ACC112 (cell line): ENCODE measurements at regions not wholly inside any gene's neighbourhood (a gene's known extent, or its start where the extent isn't known, plus 50 kb on each side); places are given as distances from the start of the nearest gene placed in this dataset.

Experiments used
- H2AFZ ChIP-seq: fragments of 200-600 bp; sonication (generic); one replicate; pipeline ENCODE4 v1.6.0; 2017; ENCODE audit warnings: antibody characterized with exemption, low read length; ENCODE audit not compliant: unreplicated experiment
- H3K27ac ChIP-seq: fragments of 200-600 bp; sonication (generic); 2 replicates; pipeline ENCODE4 v1.5.1; 2014; ENCODE audit warnings: low read depth, mild to moderate bottlenecking, antibody characterized with exemption, low read length, moderate library complexity
- H3K27me3 ChIP-seq: fragments of 200-600 bp; sonication (generic); 2 replicates; pipeline ENCODE4 v1.6.1; 2014; ENCODE audit warnings: mild to moderate bottlenecking, antibody characterized with exemption, low read length, moderate library complexity, mixed read lengths; ENCODE audit not compliant: insufficient read depth
- H3K36me3 ChIP-seq: fragments of 200-600 bp; sonication (generic); 2 replicates; pipeline ENCODE4 v1.6.1; 2016; ENCODE audit warnings: mild to moderate bottlenecking, antibody characterized with exemption, low read length, moderate library complexity, mixed read lengths; ENCODE audit not compliant: insufficient read depth
- H3K4me1 ChIP-seq: fragments of 200-600 bp; sonication (generic); one replicate; pipeline ENCODE4 v1.6.1; 2016; ENCODE audit warnings: low read length, mixed read lengths; ENCODE audit not compliant: insufficient read depth, unreplicated experiment, control insufficient read depth
- H3K4me3 ChIP-seq: fragments of 200-600 bp; sonication (generic); 2 replicates; pipeline ENCODE4 v1.5.1; 2014; ENCODE audit warnings: mild to moderate bottlenecking, low read depth, low read length
- H3K79me2 ChIP-seq: fragments of 200-600 bp; sonication (generic); one replicate; pipeline ENCODE4 v1.6.0; 2016; ENCODE audit warnings: low read length; ENCODE audit not compliant: control insufficient read depth, unreplicated experiment, insufficient read depth

- H3K4me3 ChIP-seq, result no peak overlapping the region
- no peak overlapping the region for H2AFZ ChIP-seq
- H3K27ac ChIP-seq, result no peak overlapping the region
Observed at GRCh38 chr3:103968751-103969150, 1398.0 kb upstream of the ALCAM start.

DNA sequence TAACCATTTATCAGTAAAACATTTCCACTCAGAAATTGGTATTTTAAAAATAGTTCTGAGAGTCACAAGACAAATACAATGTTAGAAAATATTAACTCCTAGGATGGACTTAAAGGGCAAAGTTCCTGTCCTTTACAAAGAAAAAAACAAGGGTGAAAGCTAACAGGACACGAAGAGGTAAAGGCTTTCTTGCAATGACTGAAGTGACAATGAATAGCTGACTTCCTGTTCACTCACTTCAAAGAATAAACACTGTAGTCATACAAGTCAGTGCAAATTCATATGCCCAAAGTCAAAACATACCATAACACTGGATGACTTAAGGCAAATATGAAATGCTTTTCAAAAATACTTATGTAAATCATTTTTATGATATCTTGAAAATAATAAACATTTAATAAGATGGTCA lies 1389.8 kb upstream of the ALCAM start:
- no peak overlapping the region for H2AFZ ChIP-seq
- no peaks in the 10 kb centered on the region for H3K4me1 ChIP-seq
- H3K27ac ChIP-seq, result no peak overlapping the region

More at GRCh38 chr3:103968751-103969150, 1398.0 kb upstream of the ALCAM start:
- Histone ChIP-seq H3K79me2 (no peaks in the 10 kb centered on the region), H3K4me1 (no peaks in the 10 kb centered on the region), H3K27me3 (peaks cover 10% of the 10 kb centered on the region; the same call in 1 of the 2 replicates), H3K36me3 (no peaks in the 10 kb centered on the region)

DNA sequence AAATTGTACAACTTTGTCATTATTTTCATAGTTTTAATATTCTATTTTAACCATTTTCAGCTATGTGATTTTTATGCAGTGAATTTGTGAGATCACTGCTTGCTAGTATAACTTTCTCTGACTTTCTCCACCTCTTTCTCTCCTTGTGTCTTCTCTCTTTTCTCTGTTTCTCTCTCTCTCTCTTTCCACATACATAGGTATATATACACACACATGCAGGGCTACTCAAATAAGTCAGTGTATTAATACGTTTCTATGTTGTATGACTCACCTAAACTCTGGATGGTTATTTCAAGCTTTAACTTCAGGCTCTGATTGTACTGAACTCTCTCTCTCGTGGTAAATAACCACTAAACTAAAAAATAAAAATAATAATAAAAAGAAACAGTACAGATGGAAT lies 1389.3 kb upstream of the ALCAM start:
- no peaks in the 10 kb centered on the region for H3K79me2 ChIP-seq
- H3K27me3 ChIP-seq, result peaks cover 21% of the 10 kb centered on the region
- no peak overlapping the region for H3K4me3 ChIP-seq
- no peaks in the 10 kb centered on the region for H3K4me1 ChIP-seq
- H2AFZ ChIP-seq, result no peak overlapping the region
- H3K27ac ChIP-seq, result no peak overlapping the region
- no peaks in the 10 kb centered on the region for H3K36me3 ChIP-seq

More for the DNA sequence above, 1389.8 kb upstream of the ALCAM start:
- H3K79me2 ChIP-seq, result no peaks in the 10 kb centered on the region
- peaks cover 21% of the 10 kb centered on the region for H3K27me3 ChIP-seq
- no peak overlapping the region for H3K4me3 ChIP-seq
- H3K36me3 ChIP-seq, result no peaks in the 10 kb centered on the region

DNA sequence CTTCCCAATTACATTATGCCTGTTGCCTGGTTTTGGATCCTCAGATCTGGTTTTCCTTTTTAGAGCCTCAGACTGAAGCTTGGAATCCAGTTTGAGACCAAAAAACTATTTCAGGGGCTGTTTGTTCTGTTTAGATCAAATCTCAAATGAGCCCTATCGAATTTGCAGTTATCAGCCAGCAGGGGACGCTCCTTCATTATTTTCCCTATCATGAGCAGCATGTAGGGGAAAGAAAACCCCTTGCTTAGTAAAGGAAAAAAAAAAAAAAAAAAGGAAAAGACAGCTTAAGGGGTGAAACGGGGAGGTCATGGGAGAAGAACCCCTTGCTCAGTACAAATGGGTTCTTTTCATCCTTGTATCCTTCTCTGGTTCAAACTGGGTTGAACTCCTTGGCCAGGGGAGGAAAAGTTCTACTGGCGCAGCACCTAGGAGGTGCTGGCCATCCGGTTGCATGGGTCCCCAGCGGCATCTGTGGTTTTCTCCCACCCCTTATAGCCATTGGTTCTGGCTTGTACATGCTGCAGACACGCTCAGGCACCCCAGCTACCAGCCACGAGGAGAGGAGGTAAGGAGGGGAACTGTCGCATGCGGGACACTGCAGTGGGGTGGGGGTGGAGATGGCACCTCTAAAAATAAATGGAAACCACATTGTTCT lies 1375.1 kb upstream of the ALCAM start:
- no peaks in the 10 kb centered on the region for H3K4me1 ChIP-seq
- no peaks in the 10 kb centered on the region for H3K79me2 ChIP-seq
- no peak overlapping the region for H3K4me3 ChIP-seq
- no peak overlapping the region for H3K27ac ChIP-seq
- peaks cover 46% of the 10 kb centered on the region for H3K27me3 ChIP-seq
- H2AFZ ChIP-seq, result no peak overlapping the region
- no peaks in the 10 kb centered on the region for H3K36me3 ChIP-seq

- no peak overlapping the region for H3K4me3 ChIP-seq
- no peak overlapping the region for H2AFZ ChIP-seq
- no peaks in the 10 kb centered on the region for H3K36me3 ChIP-seq
- no peaks in the 10 kb centered on the region for H3K79me2 ChIP-seq
- H3K27ac ChIP-seq, result no peak overlapping the region
- H3K4me1 ChIP-seq, result no peaks in the 10 kb centered on the region
- peaks cover 43% of the 10 kb centered on the region for H3K27me3 ChIP-seq
Observed at GRCh38 chr3:103992469-103992868, 1374.2 kb upstream of the ALCAM start.

- no peak overlapping the region for H3K27ac ChIP-seq
- H2AFZ ChIP-seq, result no peak overlapping the region
- no peaks in the 10 kb centered on the region for H3K4me1 ChIP-seq
Observed at GRCh38 chr3:104004956-104005355, 1361.8 kb upstream of the ALCAM start.

GRCh38 chr3:104005815-104006214 lies 1360.9 kb upstream of the ALCAM start:
- Histone ChIP-seq H3K27ac (no peak overlapping the region), H3K4me3 (no peak overlapping the region), H3K4me1 (no peaks in the 10 kb centered on the region), H3K36me3 (no peaks in the 10 kb centered on the region), H3K27me3 (no peaks in the 10 kb centered on the region), H3K79me2 (no peaks in the 10 kb centered on the region), H2AFZ (no peak overlapping the region)

More at GRCh38 chr3:104004956-104005355, 1361.8 kb upstream of the ALCAM start:
- H3K27me3 ChIP-seq, result no peaks in the 10 kb centered on the region
- H3K36me3 ChIP-seq, result no peaks in the 10 kb centered on the region
- no peaks in the 10 kb centered on the region for H3K79me2 ChIP-seq
- H3K4me3 ChIP-seq, result no peak overlapping the region

GRCh38 chr3:104018541-104018940 lies 1348.2 kb upstream of the ALCAM start:
- H3K4me3 ChIP-seq, result no peak overlapping the region
- H3K79me2 ChIP-seq, result no peaks in the 10 kb centered on the region
- H3K36me3 ChIP-seq, result no peaks in the 10 kb centered on the region
- no peak overlapping the region for H3K27ac ChIP-seq
- H3K27me3 ChIP-seq, result no peaks in the 10 kb centered on the region
- H3K4me1 ChIP-seq, result peaks cover 4% of the 10 kb centered on the region
- peak overlapping the region; percentile 43 for H2AFZ ChIP-seq

- H3K27me3 ChIP-seq, result peaks cover 16% of the 10 kb centered on the region
- H3K4me1 ChIP-seq, result no peaks in the 10 kb centered on the region
- no peak overlapping the region for H3K27ac ChIP-seq
- no peaks in the 10 kb centered on the region for H3K79me2 ChIP-seq
- H2AFZ ChIP-seq, result no peak overlapping the region
- H3K4me3 ChIP-seq, result no peak overlapping the region
- no peaks in the 10 kb centered on the region for H3K36me3 ChIP-seq
Observed at GRCh38 chr3:104031598-104031997, 1335.1 kb upstream of the ALCAM start.

DNA sequence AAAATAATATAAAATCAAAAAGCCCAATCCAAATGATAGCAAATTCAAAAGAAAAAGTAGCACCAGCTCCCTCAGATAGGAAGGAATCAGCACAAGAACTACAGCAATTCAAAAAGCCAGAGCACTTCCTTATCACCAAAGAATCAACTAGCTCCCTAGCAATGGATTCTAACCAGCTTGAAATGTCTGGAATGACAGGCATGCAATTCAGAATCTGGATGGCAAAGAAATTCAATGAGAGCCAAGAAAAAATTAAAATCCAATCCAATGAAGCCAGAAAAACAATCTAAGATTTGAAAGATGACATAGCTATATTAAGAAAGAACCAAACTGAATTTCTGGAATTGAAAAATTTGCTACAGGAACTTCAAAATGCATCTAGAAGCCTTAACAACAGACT lies 1334.4 kb upstream of the ALCAM start:
- H3K4me1 ChIP-seq, result no peaks in the 10 kb centered on the region
- no peak overlapping the region for H2AFZ ChIP-seq

GRCh38 chr3:104040896-104041295 lies 1325.8 kb upstream of the ALCAM start:
- H3K27me3 ChIP-seq, result peaks cover 5% of the 10 kb centered on the region
- H3K4me1 ChIP-seq, result no peaks in the 10 kb centered on the region
- H3K4me3 ChIP-seq, result no peak overlapping the region
- no peaks in the 10 kb centered on the region for H3K79me2 ChIP-seq
- H2AFZ ChIP-seq, result no peak overlapping the region
- H3K36me3 ChIP-seq, result no peaks in the 10 kb centered on the region
- no peak overlapping the region for H3K27ac ChIP-seq

More for the DNA sequence above, 1334.4 kb upstream of the ALCAM start:
- Histone ChIP-seq H3K4me3 (no peak overlapping the region), H3K36me3 (no peaks in the 10 kb centered on the region), H3K79me2 (no peaks in the 10 kb centered on the region), H3K27ac (no peak overlapping the region), H3K27me3 (peaks cover 16% of the 10 kb centered on the region)
